Adrenal gland (tissue), 9 donors: ENCODE measurements at regions not wholly inside any gene's neighbourhood (a gene's known extent, or its start where the extent isn't known, plus 50 kb on each side); places are given as distances from the start of the nearest gene placed in this dataset.

Experiments
- DNase-seq, 7 donors: peaks; one replicate each; pipeline ENCODE4 v3.0.0-alpha.2; 2019 to 2020
- H3K27ac ChIP-seq, 5 donors: fragments of 200-600 bp; sonication (generic) in 4 of 5; 1 replicate in 3 of 5; 2 replicates in 2 of 5; pipeline versions ENCODE4 v1.5.1 to v1.8.0; 2016 to 2020; ENCODE audit warnings: mild to moderate bottlenecking in 1 of 5
- H3K27me3 ChIP-seq: fragments of 200-600 bp; 2 replicates; pipeline ENCODE4 v1.8.0; 2021
- H3K36me3 ChIP-seq, 2 donors: fragments of 200-600 bp; replicated peaks in 1 of 2; 1 replicate in 1 of 2; 2 replicates in 1 of 2; pipeline versions ENCODE4 v1.5.1 to v1.8.0; 2018 to 2022
- H3K4me1 ChIP-seq, 2 donors: fragments of 200-600 bp; replicated peaks in 1 of 2; 1 replicate in 1 of 2; 2 replicates in 1 of 2; pipeline versions ENCODE4 v1.5.1 to v1.8.0; 2018 to 2021
- H3K4me3 ChIP-seq, 4 donors: fragments of 200-600 bp; sonication (generic) in 3 of 4; one replicate each; pipeline ENCODE4 v1.5.1; 2016 to 2018
- H3K9me3 ChIP-seq, 3 donors: fragments of 200-600 bp; sonication (generic) in 1 of 3; replicated peaks in 1 of 3; 1 replicate in 2 of 3; 2 replicates in 1 of 3; pipeline versions ENCODE4 v1.5.1 to v1.8.0; 2016 to 2021
- POLR2A ChIP-seq, 2 donors: fragments of 450-650 bp; IDR thresholded peaks; one replicate each; pipeline ENCODE4 v1.6.1; 2017; ENCODE audit warnings: antibody characterized with exemption in 2 of 2, mild to moderate bottlenecking in 2 of 2, moderate library complexity in 1 of 2
- WGBS, 4 donors: extraction: QIAGEN DNeasy Blood & Tissue Kit in 2 of 4; methylation state at CpG; one replicate each; pipeline versions ENCODE4 v1.1.5 to v1.1.7; 2013 to 2017; 5-methylcytosine and 5-hydroxymethylcytosine counted together
- intact Hi-C, 2 donors: fragments of 100-400 bp; cut with DNase I; formaldehyde crosslinking; loops; one replicate each; pipeline versions ENCODE4 v1.14.1 to v1.15.0; 2022 to 2023
- TF ChIP-seq, protein P1 (sequence below), 6 experiments: fragments of 450-650 bp in 4 of 6; fragments of 200-600 bp in 2 of 6; sonication (generic) in 1 of 6; IDR thresholded peaks; 1 replicate in 5 of 6; 2 replicates in 1 of 6; pipeline versions ENCODE4 v1.5.1 to v1.8.0; 2016 to 2021; ENCODE audit warnings: antibody characterized with exemption in 6 of 6, mild to moderate bottlenecking in 2 of 6, moderate library complexity in 1 of 6
- donor health status: healthy with polysubstance abuse.
- donor health status: Bipolar disorder and iron deficiency.
- donor health status: DM: yes; HTN: yes; CAD: no.
- donor health status: DM: no; HTN: no; CAD: no.
- donor health status: DM: no; HTN: no; CAD: no.

DNA sequence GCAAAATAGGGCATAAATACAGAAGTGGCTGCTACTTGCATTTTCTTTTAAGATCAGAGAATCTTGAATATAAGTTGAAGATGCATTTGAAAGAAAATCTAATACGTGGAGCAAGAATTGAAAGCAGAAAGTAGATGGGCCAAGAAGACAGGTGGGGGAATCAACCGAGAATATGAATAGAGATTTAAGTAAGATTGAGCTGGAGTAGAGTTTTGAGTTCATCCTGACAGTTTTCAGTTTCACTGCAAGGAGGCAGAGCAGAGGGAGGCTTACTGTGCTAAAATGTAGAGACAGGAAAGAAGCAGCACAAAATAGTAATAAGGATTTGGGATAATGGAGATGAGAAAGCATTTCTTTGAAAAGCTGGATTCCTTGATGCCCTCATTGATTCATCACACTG, 214.5 kb downstream of the GJA1 start:
- no peaks in the 10 kb centered on the region for H3K27me3 ChIP-seq
- no peak for TF ChIP-seq POLR2A (IDR thresholded peaks at IDR 0.05)
- TF ChIP-seq, protein P1, sequence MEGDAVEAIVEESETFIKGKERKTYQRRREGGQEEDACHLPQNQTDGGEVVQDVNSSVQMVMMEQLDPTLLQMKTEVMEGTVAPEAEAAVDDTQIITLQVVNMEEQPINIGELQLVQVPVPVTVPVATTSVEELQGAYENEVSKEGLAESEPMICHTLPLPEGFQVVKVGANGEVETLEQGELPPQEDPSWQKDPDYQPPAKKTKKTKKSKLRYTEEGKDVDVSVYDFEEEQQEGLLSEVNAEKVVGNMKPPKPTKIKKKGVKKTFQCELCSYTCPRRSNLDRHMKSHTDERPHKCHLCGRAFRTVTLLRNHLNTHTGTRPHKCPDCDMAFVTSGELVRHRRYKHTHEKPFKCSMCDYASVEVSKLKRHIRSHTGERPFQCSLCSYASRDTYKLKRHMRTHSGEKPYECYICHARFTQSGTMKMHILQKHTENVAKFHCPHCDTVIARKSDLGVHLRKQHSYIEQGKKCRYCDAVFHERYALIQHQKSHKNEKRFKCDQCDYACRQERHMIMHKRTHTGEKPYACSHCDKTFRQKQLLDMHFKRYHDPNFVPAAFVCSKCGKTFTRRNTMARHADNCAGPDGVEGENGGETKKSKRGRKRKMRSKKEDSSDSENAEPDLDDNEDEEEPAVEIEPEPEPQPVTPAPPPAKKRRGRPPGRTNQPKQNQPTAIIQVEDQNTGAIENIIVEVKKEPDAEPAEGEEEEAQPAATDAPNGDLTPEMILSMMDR (IDR thresholded peaks at IDR 0.05) = no peak
- H3K36me3 ChIP-seq = no peaks in the 10 kb centered on the region
- H3K9me3 ChIP-seq = no peaks in the 10 kb centered on the region
- intact Hi-C loops = no loop called here
- peaks cover 6 to 15% of the 10 kb centered on the region in 2 donors for H3K4me1 ChIP-seq
- no peak for DNase-seq
- no peak overlapping the region for H3K4me3 ChIP-seq
- no peak overlapping the region for H3K27ac ChIP-seq
- WGBS, 4 donors = 82 to 94% (median 88%) methylated on average over 2 of the region's 2 CpGs

DNA sequence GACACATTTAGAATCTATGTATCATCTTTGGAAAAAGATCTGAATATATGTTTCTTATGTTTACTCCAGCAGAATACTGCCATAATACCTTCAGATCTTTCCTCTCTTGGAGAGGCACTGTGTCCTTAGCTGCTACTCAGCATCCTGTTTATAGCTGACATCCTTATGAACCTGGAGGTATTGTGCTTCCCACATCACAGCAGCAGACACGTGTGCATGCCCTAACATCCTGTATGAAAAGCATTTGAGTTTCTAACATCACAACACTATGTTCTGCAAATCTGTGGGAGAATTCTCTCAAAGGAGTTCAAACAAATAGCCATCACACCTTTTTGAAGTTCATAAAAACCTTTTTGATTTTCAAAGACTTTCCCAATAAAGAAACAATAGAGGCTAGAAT, 216.0 kb downstream of the GJA1 start:
- H3K36me3 ChIP-seq = no peaks in the 10 kb centered on the region
- peak in 1 of 7 donors; percentile 10 for DNase-seq
- H3K4me3 ChIP-seq = no peak overlapping the region
- 56 to 69% (median 64%) methylated on average over 1 of the region's 1 CpG for WGBS, 4 donors
- H3K9me3 ChIP-seq = no peaks in the 10 kb centered on the region
- intact Hi-C loops = no loop called here
- no peaks in the 10 kb centered on the region for H3K27me3 ChIP-seq
- peaks cover 6 to 15% of the 10 kb centered on the region in 2 donors for H3K4me1 ChIP-seq
- TF ChIP-seq POLR2A (IDR thresholded peaks at IDR 0.05) = no peak
- TF ChIP-seq, protein P1 (IDR thresholded peaks at IDR 0.05) = no peak
- peak overlapping the region in 2 of 5 donors; percentile 18 to 34 for H3K27ac ChIP-seq

DNA sequence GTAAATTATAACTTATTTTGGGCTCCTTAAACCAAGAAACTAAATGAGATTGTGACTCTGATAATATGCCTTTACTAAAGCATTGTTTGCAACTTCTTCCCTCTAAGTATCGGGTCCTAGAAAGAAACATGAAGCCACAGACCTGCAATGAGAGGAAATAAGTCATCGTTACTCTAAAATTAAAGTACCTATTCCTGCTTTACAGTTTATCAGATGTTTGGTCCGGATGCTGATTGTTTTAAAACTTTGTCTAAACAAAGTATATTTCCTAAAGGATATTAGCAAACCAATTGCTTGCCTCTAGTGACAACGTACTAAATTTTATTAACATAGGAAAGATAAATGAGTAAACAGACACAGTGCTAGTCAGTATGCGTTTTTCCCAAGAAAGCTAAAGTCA, 216.8 kb downstream of the GJA1 start:
- intact Hi-C loops = no loop called here
- H3K4me1 ChIP-seq = peaks cover 6 to 15% of the 10 kb centered on the region in 2 donors
- TF ChIP-seq, protein P1 (IDR thresholded peaks at IDR 0.05) = no peak
- TF ChIP-seq POLR2A (IDR thresholded peaks at IDR 0.05) = no peak
- no peaks in the 10 kb centered on the region for H3K36me3 ChIP-seq
- H3K27me3 ChIP-seq = no peaks in the 10 kb centered on the region
- H3K4me3 ChIP-seq = no peak overlapping the region
- DNase-seq = no peak
- 57 to 68% (median 65%) methylated on average over 5 of the region's 5 CpGs for WGBS, 4 donors
- no peaks in the 10 kb centered on the region for H3K9me3 ChIP-seq
- H3K27ac ChIP-seq = peak overlapping the region in 2 of 5 donors; percentile 24 to 87

DNA sequence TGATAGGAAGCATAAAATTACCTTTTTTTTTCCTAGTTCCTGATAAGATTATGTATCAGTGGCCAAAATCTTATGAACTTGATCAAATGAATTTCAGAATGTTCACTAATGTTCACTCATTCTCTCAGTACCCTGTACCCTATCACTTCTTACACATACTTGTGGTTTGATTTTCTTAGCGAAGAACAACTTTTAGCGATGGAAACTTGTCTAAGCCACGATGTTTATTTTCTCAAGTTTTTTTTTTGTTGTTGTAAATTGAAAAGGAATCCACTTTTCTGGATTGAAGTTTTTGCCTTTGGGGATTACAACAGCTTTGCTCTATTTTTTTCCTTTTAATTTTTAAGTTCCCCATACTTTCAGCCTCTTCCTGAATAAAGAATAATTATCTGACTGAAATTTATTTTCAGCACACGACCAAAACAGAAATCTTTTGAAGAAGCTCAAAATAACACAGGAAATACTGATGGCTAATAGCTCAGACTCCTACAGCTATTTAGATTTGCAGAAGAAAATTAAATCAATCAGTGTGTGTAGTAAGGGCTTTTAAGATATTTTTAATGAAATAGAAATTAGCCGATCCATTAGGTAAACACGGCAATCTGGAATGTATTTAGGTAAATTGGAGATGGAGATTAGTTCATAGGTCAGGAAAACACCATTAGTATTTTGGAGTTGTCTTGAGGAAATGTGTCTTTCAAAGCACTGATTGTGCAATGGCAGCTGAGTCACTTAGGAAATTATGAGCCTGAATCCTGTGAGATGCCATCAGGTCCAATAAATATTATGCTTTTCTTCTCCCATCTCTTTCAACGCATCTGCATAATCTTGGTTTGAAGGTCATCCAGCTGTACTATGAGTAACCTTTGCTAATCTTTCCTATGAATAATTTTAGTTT, 217.5 kb downstream of the GJA1 start:
- Histone ChIP-seq H3K4me1 (peaks cover 6 to 15% of the 10 kb centered on the region in 2 donors), H3K9me3 (no peaks in the 10 kb centered on the region), H3K27ac (peak overlapping the region in 4 of 5 donors; percentile 42 to 87 (median 64)), H3K36me3 (no peaks in the 10 kb centered on the region), H3K4me3 (no peak overlapping the region), H3K27me3 (no peaks in the 10 kb centered on the region)
- TF ChIP-seq, protein P1 (IDR thresholded peaks at IDR 0.05) = no peak
- TF ChIP-seq POLR2A (IDR thresholded peaks at IDR 0.05) = no peak
- intact Hi-C loops = no loop called here
- peak; percentile 49 to 82 (median 75) for DNase-seq
- 30 to 40% (median 31%) methylated on average over 7 of the region's 7 CpGs for WGBS, 4 donors
